Left ventricle myocardium inferior (tissue), 1 donor: ENCODE measurements at regions not wholly inside any gene's neighbourhood (a gene's known extent, or its start where the extent isn't known, plus 50 kb on each side); places are given as distances from the start of the nearest gene placed in this dataset.

Experiments
- DNase-seq: peaks from one replicate; pipeline ENCODE4 v3.0.0-alpha.2; 2020
- H3K27ac ChIP-seq: fragments of 200-600 bp; replicated peaks from 2 replicates; pipeline ENCODE4 v1.8.0; 2021
- H3K27me3 ChIP-seq: fragments of 200-600 bp; 2 replicates; pipeline ENCODE4 v1.8.0; 2021; ENCODE audit warnings: low read depth
- H3K36me3 ChIP-seq: fragments of 200-600 bp; 2 replicates; pipeline ENCODE4 v1.8.0; 2021
- H3K4me1 ChIP-seq: fragments of 200-600 bp; 2 replicates; pipeline ENCODE4 v1.8.0; 2021
- H3K4me3 ChIP-seq: fragments of 200-600 bp; 2 replicates; pipeline ENCODE4 v1.8.0; 2021; ENCODE audit warnings: mild to moderate bottlenecking, moderate library complexity
- H3K9me3 ChIP-seq: fragments of 200-600 bp; replicated peaks from 2 replicates; pipeline ENCODE4 v1.8.0; 2021
- intact Hi-C: fragments of 100-400 bp; cut with micrococcal nuclease; formaldehyde crosslinking; loops from one replicate; pipeline ENCODE4 v1.11.0; 2022
- TF ChIP-seq, protein P1 (sequence below): fragments of 200-600 bp; IDR thresholded peaks from 2 replicates; pipeline ENCODE4 v1.8.0; 2021; ENCODE audit warnings: antibody characterized with exemption, mild to moderate bottlenecking, borderline replicate concordance
- donor health status: DM: no; HTN: yes; CAD: no; lungs with severe emphysema.

DNA sequence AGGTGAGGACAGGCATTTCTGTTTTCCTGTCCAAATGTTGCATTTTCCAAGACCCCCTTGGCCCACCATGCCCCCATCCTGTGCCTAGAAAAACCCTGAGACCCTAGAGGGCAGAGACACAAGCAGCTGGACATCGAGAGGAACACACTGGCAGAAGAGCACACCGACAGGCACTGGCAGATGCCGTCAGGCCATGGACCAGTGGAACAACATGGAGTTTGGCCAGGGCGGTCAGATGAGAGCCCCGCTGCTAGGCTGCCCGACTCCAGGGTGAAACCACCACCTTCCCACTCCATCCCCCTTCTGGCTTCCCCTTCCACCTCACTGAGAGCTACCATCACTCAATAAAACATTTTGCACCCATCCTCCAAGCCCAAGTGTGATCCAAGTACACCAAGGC, 438.4 kb downstream of the SIPA1L2 start:
- no peak for DNase-seq
- Histone ChIP-seq H3K9me3 (no peaks in the 10 kb centered on the region), H3K4me3 (no peak overlapping the region), H3K36me3 (no peaks in the 10 kb centered on the region), H3K27ac (no peak overlapping the region), H3K27me3 (no peaks in the 10 kb centered on the region), H3K4me1 (no peaks in the 10 kb centered on the region)
- intact Hi-C loops, result no loop called here
- TF ChIP-seq, protein P1, sequence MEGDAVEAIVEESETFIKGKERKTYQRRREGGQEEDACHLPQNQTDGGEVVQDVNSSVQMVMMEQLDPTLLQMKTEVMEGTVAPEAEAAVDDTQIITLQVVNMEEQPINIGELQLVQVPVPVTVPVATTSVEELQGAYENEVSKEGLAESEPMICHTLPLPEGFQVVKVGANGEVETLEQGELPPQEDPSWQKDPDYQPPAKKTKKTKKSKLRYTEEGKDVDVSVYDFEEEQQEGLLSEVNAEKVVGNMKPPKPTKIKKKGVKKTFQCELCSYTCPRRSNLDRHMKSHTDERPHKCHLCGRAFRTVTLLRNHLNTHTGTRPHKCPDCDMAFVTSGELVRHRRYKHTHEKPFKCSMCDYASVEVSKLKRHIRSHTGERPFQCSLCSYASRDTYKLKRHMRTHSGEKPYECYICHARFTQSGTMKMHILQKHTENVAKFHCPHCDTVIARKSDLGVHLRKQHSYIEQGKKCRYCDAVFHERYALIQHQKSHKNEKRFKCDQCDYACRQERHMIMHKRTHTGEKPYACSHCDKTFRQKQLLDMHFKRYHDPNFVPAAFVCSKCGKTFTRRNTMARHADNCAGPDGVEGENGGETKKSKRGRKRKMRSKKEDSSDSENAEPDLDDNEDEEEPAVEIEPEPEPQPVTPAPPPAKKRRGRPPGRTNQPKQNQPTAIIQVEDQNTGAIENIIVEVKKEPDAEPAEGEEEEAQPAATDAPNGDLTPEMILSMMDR, result no peak

DNA sequence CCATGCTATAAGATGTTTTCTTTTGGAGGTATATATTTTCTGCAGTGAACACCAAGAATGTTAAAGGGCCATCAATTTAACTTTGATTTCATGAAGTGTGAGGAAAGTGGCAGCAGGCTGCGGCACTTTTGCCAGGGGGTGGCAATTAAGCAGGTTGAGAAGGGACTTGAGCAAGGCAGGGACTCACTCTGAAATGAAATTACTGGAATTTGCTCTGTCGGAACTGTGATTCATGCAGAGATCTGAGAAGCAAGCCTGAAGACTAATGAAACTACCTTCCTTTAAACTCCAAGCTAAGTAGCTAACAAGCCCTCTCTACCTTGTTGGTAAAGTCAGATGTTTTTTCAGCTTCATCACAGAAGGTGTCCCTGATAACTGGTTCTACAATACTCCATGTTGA, 441.6 kb downstream of the SIPA1L2 start:
- no peak for DNase-seq
- intact Hi-C loops, result no loop called here
- no peak overlapping the region for H3K27ac ChIP-seq
- no peak overlapping the region for H3K4me3 ChIP-seq
- no peaks in the 10 kb centered on the region for H3K27me3 ChIP-seq
- no peaks in the 10 kb centered on the region for H3K4me1 ChIP-seq
- TF ChIP-seq, protein P1, result no peak
- H3K9me3 ChIP-seq, result no peaks in the 10 kb centered on the region
- no peaks in the 10 kb centered on the region for H3K36me3 ChIP-seq

- Histone ChIP-seq H3K9me3 (no peaks in the 10 kb centered on the region), H3K27ac (no peak overlapping the region), H3K27me3 (no peaks in the 10 kb centered on the region), H3K4me3 (no peak overlapping the region), H3K4me1 (no peaks in the 10 kb centered on the region), H3K36me3 (no peaks in the 10 kb centered on the region)
- no peak for DNase-seq
- TF ChIP-seq, protein P1, result no peak
- intact Hi-C loops, result no loop called here
These were observed 443.0 kb downstream of the SIPA1L2 start for GRCh38 chr1:232186931-232187330.

DNA sequence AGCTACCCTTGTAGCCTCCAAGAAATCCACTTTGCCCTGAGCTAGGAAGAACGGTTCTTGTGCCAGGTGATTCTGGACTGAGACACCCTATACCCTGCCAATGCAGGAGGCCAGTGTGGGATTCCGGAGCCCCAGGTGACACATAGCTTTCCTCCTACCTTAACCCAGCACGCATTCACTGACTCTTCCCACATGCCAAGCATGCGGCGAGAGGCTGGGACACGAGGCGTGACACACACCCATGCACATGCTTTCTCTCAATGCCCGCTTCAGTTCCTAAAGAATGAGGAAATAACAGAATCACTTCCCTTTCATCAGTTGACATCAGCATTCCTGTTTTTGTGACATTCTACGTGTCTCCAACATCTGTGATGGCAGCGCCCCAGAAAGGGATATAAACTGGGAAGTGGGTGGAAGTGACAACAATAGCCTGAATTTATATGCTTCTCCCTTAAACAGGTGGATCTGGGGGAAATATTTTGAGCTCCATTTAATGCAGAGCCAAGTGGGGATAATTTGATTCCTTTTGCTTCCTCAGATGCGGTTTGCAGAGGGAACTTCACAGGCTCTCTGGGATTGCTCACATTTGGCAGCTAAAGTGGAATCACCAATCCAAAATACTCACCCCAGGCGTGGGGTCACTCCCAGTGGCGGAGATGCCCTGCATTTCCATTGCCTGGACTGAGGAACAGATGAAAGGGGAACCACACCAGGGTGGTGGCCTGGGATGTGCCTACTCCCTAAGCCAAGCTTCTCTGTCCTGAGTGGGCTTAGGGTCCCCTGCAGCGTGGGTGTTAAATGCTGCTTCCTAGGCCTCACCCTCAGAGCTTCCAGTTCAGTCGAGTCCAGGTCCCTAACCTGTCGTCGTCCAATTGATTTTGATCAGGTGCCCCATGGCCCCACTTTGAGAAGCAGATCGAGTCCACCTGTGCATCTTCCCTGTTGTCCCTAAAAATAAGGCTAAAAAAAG, 445.1 kb downstream of the SIPA1L2 start:
- DNase-seq, result no peak
- H3K4me3 ChIP-seq, result no peak overlapping the region
- H3K4me1 ChIP-seq, result peaks cover 5% of the 10 kb centered on the region
- H3K36me3 ChIP-seq, result no peaks in the 10 kb centered on the region
- intact Hi-C loops, result no loop called here
- no peaks in the 10 kb centered on the region for H3K27me3 ChIP-seq
- H3K9me3 ChIP-seq, result no peaks in the 10 kb centered on the region
- H3K27ac ChIP-seq, result no peak overlapping the region
- TF ChIP-seq, protein P1, result no peak

GRCh38 chr1:232183802-232184201, 446.1 kb downstream of the SIPA1L2 start:
- DNase-seq, result no peak
- H3K4me1 ChIP-seq, result peaks cover 9% of the 10 kb centered on the region
- intact Hi-C loops, result no loop called here
- TF ChIP-seq, protein P1, result no peak
- H3K36me3 ChIP-seq, result no peaks in the 10 kb centered on the region
- H3K4me3 ChIP-seq, result no peak overlapping the region
- H3K9me3 ChIP-seq, result no peaks in the 10 kb centered on the region
- no peaks in the 10 kb centered on the region for H3K27me3 ChIP-seq
- H3K27ac ChIP-seq, result no peak overlapping the region
